Astrocyte (in vitro differentiated cells and primary cell): ENCODE measurements at regions not wholly inside any gene's neighbourhood (a gene's known extent, or its start where the extent isn't known, plus 50 kb on each side); places are given as distances from the start of the nearest gene placed in this dataset.

ENCODE experiments used
- DNase-seq: peaks from one replicate; pipeline ENCODE4 v3.0.0-alpha.2; 2010; ENCODE audit warnings: low read depth
- FAIRE-seq: peaks from 2 replicates; lab custom pipeline; 2011; peaks lifted over from hg19 to GRCh38; lab: Jason Lieb, UNC
- H2AFZ ChIP-seq: 2 replicates; pipeline ENCODE4 v1.6.0; 2012; ENCODE audit warnings: low read depth, low read length, inconsistent platforms
- H3K27ac ChIP-seq: 2 replicates; pipeline ENCODE4 v1.5.1; 2011; ENCODE audit warnings: low read depth, low read length, inconsistent platforms
- H3K27me3 ChIP-seq: 2 replicates; pipeline ENCODE4 v1.6.0; 2011; ENCODE audit warnings: low read length, inconsistent platforms; ENCODE audit not compliant: insufficient read depth
- H3K36me3 ChIP-seq: 2 replicates; pipeline ENCODE4 v1.5.1; 2011; ENCODE audit warnings: low read length, inconsistent platforms; ENCODE audit not compliant: insufficient read depth
- H3K4me1 ChIP-seq: 2 replicates; pipeline ENCODE4 v1.5.1; 2011; ENCODE audit warnings: low read length, inconsistent platforms; ENCODE audit not compliant: insufficient read depth
- H3K4me2 ChIP-seq: 2 replicates; pipeline ENCODE4 v1.6.0; 2012; ENCODE audit warnings: low read length, inconsistent platforms
- H3K4me3 ChIP-seq: 2 replicates; pipeline ENCODE4 v1.5.1; 2011; ENCODE audit warnings: low read depth, mild to moderate bottlenecking, low read length, inconsistent platforms; ENCODE audit not compliant: insufficient read depth
- H3K79me2 ChIP-seq: 2 replicates; pipeline ENCODE4 v1.6.0; 2012; ENCODE audit warnings: mild to moderate bottlenecking, low read length, inconsistent platforms; ENCODE audit not compliant: insufficient read depth
- H3K9ac ChIP-seq: 2 replicates; pipeline ENCODE4 v1.6.0; 2012; ENCODE audit warnings: mild to moderate bottlenecking, low read length, inconsistent platforms
- H3K9me3 ChIP-seq: 2 replicates; pipeline ENCODE4 v1.5.1; 2012; ENCODE audit warnings: low read depth, mild to moderate bottlenecking, low read length, inconsistent platforms; ENCODE audit not compliant: insufficient read depth
- H4K20me1 ChIP-seq: 2 replicates; pipeline ENCODE4 v1.6.0; 2012; ENCODE audit warnings: low read length, inconsistent platforms; ENCODE audit not compliant: insufficient read depth
- H3K27ac Mint-ChIP-seq: one replicate; pipeline ENCODE4 v1.8.0; 2021; ENCODE audit warnings: mild to moderate bottlenecking, mixed read lengths; ENCODE audit not compliant: unreplicated experiment
- H3K27me3 Mint-ChIP-seq: one replicate; pipeline ENCODE4 v1.8.0; 2021; ENCODE audit warnings: low read depth, mixed read lengths; ENCODE audit not compliant: unreplicated experiment
- H3K36me3 Mint-ChIP-seq: one replicate; pipeline ENCODE4 v1.8.0; 2021; ENCODE audit warnings: low read depth, mixed read lengths; ENCODE audit not compliant: unreplicated experiment
- H3K4me1 Mint-ChIP-seq: one replicate; pipeline ENCODE4 v1.8.0; 2021; ENCODE audit warnings: low read depth, mixed read lengths; ENCODE audit not compliant: unreplicated experiment
- H3K4me3 Mint-ChIP-seq: one replicate; pipeline ENCODE4 v1.8.0; 2021; ENCODE audit warnings: mild to moderate bottlenecking, moderate library complexity, mixed read lengths; ENCODE audit not compliant: unreplicated experiment
- H3K9me3 Mint-ChIP-seq: one replicate; pipeline ENCODE4 v1.8.0; 2021; ENCODE audit warnings: mild to moderate bottlenecking, mixed read lengths; ENCODE audit not compliant: unreplicated experiment
- EZH2 ChIP-seq: IDR thresholded peaks from 2 replicates; pipeline ENCODE4 v1.6.1; 2012; ENCODE audit warnings: mild to moderate bottlenecking, low read length, inconsistent platforms; ENCODE audit not compliant: insufficient read depth
- TF ChIP-seq, protein P1 (sequence below): IDR thresholded peaks from 2 replicates; pipeline ENCODE4 v1.5.1; 2011; ENCODE audit warnings: low read depth, mild to moderate bottlenecking, inconsistent platforms, low read length, moderate library complexity; ENCODE audit not compliant: insufficient read depth

DNA sequence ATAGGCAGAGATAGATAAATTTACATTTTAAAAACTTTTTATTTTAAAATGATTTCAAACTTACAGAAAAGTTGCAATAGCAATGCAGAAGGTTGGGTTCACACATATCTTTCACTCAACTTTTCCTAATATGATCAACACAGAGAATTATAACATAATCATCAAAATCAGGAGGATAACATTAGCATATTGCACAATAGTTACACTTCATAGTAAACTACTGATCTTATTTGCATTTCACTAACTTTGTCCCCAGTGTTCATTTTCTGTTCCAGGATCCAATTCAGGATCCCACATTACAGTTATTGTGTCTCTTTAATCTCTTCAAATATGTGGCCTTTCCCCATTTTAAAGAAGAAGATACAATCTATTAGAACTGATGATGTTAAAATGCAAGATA, 115.4 kb upstream of the ETV6 start:
- no peaks in the 10 kb centered on the region for H3K9me3 ChIP-seq
- H3K27ac Mint-ChIP-seq = no peak overlapping the region

DNA sequence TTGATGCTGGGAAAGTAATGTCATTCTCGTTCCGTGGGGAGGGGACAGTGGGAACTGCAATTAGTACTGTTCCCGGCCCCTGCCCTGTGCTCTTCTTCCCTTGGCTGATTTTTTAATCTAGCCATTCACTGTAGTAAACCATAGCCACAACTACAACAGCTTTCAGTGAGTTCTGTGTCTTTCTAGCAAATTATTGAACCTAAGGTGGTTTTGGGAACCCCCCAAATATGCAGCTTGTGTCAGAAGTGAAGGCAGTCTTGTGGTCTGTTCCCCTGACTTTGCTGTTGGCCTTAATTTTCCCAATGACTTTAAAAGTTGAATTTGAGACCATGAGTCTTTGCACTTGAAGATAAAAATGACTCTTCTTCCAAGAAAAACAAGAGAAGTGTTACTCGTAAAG, 114.3 kb upstream of the ETV6 start:
- no peak overlapping the region for H3K9ac ChIP-seq
- no peaks in the 10 kb centered on the region for H3K9me3 ChIP-seq
- H3K9me3 Mint-ChIP-seq = no peaks in the 10 kb centered on the region
- no peaks in the 10 kb centered on the region for H3K36me3 Mint-ChIP-seq
- H3K36me3 ChIP-seq = no peaks in the 10 kb centered on the region
- DNase-seq (no peak), FAIRE-seq (no peak)
- H3K4me3 Mint-ChIP-seq = no peak overlapping the region
- no peak overlapping the region for H3K27ac ChIP-seq
- no peaks in the 10 kb centered on the region for H3K4me1 ChIP-seq
- no peak overlapping the region for H2AFZ ChIP-seq
- no peak overlapping the region for H3K27ac Mint-ChIP-seq
- TF ChIP-seq, protein P1, sequence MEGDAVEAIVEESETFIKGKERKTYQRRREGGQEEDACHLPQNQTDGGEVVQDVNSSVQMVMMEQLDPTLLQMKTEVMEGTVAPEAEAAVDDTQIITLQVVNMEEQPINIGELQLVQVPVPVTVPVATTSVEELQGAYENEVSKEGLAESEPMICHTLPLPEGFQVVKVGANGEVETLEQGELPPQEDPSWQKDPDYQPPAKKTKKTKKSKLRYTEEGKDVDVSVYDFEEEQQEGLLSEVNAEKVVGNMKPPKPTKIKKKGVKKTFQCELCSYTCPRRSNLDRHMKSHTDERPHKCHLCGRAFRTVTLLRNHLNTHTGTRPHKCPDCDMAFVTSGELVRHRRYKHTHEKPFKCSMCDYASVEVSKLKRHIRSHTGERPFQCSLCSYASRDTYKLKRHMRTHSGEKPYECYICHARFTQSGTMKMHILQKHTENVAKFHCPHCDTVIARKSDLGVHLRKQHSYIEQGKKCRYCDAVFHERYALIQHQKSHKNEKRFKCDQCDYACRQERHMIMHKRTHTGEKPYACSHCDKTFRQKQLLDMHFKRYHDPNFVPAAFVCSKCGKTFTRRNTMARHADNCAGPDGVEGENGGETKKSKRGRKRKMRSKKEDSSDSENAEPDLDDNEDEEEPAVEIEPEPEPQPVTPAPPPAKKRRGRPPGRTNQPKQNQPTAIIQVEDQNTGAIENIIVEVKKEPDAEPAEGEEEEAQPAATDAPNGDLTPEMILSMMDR = no peak
- no peak for TF ChIP-seq EZH2
- no peaks in the 10 kb centered on the region for H3K4me1 Mint-ChIP-seq
- peaks cover 17% of the 10 kb centered on the region for H3K27me3 Mint-ChIP-seq
- H3K4me3 ChIP-seq = no peak overlapping the region
- H3K4me2 ChIP-seq = no peak overlapping the region
- peaks cover 6% of the 10 kb centered on the region for H3K27me3 ChIP-seq
- H3K79me2 ChIP-seq = no peaks in the 10 kb centered on the region
- H4K20me1 ChIP-seq = no peaks in the 10 kb centered on the region

More for the DNA sequence above, 115.4 kb upstream of the ETV6 start:
- H3K27ac ChIP-seq = no peak overlapping the region
- no peak overlapping the region for H2AFZ ChIP-seq
- no peaks in the 10 kb centered on the region for H3K36me3 ChIP-seq
- TF ChIP-seq, protein P1 = no peak
- TF ChIP-seq EZH2 = no peak
- peaks cover 6% of the 10 kb centered on the region for H3K27me3 ChIP-seq
- H3K79me2 ChIP-seq = no peaks in the 10 kb centered on the region
- no peaks in the 10 kb centered on the region for H4K20me1 ChIP-seq
- no peaks in the 10 kb centered on the region for H3K4me1 Mint-ChIP-seq
- H3K4me1 ChIP-seq = no peaks in the 10 kb centered on the region
- no peak overlapping the region for H3K9ac ChIP-seq
- FAIRE-seq = no peak
- no peaks in the 10 kb centered on the region for H3K36me3 Mint-ChIP-seq
- H3K27me3 Mint-ChIP-seq = peaks cover 18% of the 10 kb centered on the region
- no peak overlapping the region for H3K4me3 Mint-ChIP-seq
- H3K4me3 ChIP-seq = no peak overlapping the region
- H3K9me3 Mint-ChIP-seq = no peaks in the 10 kb centered on the region
- DNase-seq = no peak
- H3K4me2 ChIP-seq = no peak overlapping the region

DNA sequence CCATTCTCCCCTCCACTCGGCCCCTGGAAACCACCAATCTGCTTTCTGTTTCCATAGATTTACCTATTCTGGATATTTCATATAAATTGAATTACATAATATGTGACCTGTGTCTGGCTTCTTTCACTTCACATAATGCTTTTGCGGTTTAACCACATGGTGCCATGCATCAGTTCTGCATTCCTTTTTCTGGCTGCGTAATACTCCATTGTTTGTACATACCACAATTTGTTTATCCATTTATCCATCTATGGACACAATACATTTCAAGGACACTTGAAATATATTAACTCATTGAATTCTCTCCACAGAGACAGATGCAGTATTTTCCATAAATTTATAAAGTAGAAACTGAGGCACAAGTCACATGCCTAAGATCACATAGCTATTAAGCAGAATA, 110.3 kb upstream of the ETV6 start:
- H2AFZ ChIP-seq = no peak overlapping the region
- H3K4me3 ChIP-seq = no peak overlapping the region
- Mint-ChIP-seq H3K27me3 (peaks cover 11% of the 10 kb centered on the region), H3K4me1 (peaks cover 4% of the 10 kb centered on the region), H3K9me3 (no peaks in the 10 kb centered on the region), H3K27ac (no peak overlapping the region), H3K36me3 (no peaks in the 10 kb centered on the region), H3K4me3 (no peak overlapping the region)
- H3K4me1 ChIP-seq = no peaks in the 10 kb centered on the region
- no peak for FAIRE-seq
- H3K4me2 ChIP-seq = no peak overlapping the region
- H3K9ac ChIP-seq = no peak overlapping the region
- H3K79me2 ChIP-seq = no peaks in the 10 kb centered on the region
- H4K20me1 ChIP-seq = no peaks in the 10 kb centered on the region
- H3K27ac ChIP-seq = no peak overlapping the region
- no peaks in the 10 kb centered on the region for H3K36me3 ChIP-seq
- no peak for DNase-seq
- TF ChIP-seq, protein P1 = no peak
- TF ChIP-seq EZH2 = no peak
- no peaks in the 10 kb centered on the region for H3K9me3 ChIP-seq
- peaks cover 5% of the 10 kb centered on the region for H3K27me3 ChIP-seq
